ENCODE measurements at regions not wholly inside any gene's neighbourhood (a gene's known extent, or its start where the extent isn't known, plus 50 kb on each side); places are given as distances from the start of the nearest gene placed in this dataset.
"Not testable (repeated sequence)": the region's sequence is repeated elsewhere in the genome, so short reads cannot be mapped to it uniquely, and the experiment has no call there.

DNA sequence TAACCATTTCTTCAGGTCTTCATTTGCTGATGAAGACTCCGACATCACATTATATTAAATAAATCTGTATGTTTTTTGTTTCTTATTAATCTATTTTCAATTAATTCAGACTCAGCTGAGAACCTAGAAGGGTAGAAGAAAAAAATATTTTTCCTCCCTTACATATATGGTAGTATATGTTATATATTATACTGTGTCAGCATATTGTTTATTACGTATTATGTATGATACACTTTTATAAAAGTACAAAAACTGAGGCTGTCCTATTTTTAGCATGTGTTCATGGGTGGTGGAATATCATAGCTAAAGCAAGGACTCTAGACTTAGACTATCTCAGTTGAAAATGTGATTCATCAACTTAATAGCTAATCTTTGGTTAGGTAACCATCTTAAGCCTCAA, 149.3 kb downstream of the CENPC start:
- no peak overlapping the region for H3K27ac ChIP-seq
- no peak overlapping the region for H3K4me3 ChIP-seq
- no peaks in the 10 kb centered on the region for H3K27me3 ChIP-seq
- in situ Hi-C loops (cut with MboI; ENCODE audit: low pct_ligation_motif_present in 1 of 4, low pct_unique_long_range_greater_than_20kb in 1 of 4, low sequenced_read_pairs in 3 of 4) (no loop called here), intact Hi-C loops (cut with DNase I; ENCODE audit: low total_unique reads) (no loop called here)
- TF ChIP-seq POLR2AphosphoS5 (IDR thresholded peaks at IDR 0.05) (no peak), EP300 (IDR thresholded peaks at IDR 0.05; ENCODE audit: low read depth) (no peak), POLR2A (IDR thresholded peaks at IDR 0.05) (no peak)
- TF ChIP-seq, protein P1, sequence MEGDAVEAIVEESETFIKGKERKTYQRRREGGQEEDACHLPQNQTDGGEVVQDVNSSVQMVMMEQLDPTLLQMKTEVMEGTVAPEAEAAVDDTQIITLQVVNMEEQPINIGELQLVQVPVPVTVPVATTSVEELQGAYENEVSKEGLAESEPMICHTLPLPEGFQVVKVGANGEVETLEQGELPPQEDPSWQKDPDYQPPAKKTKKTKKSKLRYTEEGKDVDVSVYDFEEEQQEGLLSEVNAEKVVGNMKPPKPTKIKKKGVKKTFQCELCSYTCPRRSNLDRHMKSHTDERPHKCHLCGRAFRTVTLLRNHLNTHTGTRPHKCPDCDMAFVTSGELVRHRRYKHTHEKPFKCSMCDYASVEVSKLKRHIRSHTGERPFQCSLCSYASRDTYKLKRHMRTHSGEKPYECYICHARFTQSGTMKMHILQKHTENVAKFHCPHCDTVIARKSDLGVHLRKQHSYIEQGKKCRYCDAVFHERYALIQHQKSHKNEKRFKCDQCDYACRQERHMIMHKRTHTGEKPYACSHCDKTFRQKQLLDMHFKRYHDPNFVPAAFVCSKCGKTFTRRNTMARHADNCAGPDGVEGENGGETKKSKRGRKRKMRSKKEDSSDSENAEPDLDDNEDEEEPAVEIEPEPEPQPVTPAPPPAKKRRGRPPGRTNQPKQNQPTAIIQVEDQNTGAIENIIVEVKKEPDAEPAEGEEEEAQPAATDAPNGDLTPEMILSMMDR (IDR thresholded peaks at IDR 0.05) = no peak
- DNase-seq = no peak
- WGBS, 2 donors (ENCODE audit: low coverage in 1 of 2) = 94 to 100% methylated on average over 2 of the region's 2 CpGs
- H3K9me3 ChIP-seq = no peaks in the 10 kb centered on the region
- H3K36me3 ChIP-seq = no peaks in the 10 kb centered on the region
- H3K4me1 ChIP-seq = peaks cover 0 to 4% (median 0%) of the 10 kb centered on the region in 4 donors

DNA sequence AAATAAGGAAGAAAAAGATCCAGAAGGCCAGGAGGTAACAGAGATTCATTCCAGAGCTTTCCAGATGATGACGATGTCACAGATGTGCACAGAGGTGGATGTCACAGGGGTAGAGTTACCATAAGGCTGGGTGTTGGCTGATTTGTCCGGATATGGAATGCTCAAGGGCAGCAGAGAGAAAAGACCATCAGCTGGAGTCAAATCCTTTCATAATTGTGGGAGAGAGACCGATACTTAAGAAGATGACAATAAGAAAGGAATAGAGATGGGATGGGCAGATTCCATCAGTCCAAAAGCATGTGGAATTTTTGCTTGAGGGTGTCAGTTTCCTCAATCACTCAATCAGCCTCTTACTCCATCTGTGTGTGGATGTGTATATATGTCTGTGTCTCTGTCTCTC, 150.4 kb downstream of the CENPC start:
- Histone ChIP-seq H3K4me1 (peaks cover 0 to 4% (median 0%) of the 10 kb centered on the region in 4 donors), H3K4me3 (no peak overlapping the region), H3K9me3 (no peaks in the 10 kb centered on the region), H3K27me3 (no peaks in the 10 kb centered on the region), H3K36me3 (no peaks in the 10 kb centered on the region), H3K27ac (no peak overlapping the region)
- DNase-seq = no peak
- in situ Hi-C loops (cut with MboI; ENCODE audit: low pct_ligation_motif_present in 1 of 4, low pct_unique_long_range_greater_than_20kb in 1 of 4, low sequenced_read_pairs in 3 of 4) = no loop called here
- intact Hi-C loops (cut with DNase I; ENCODE audit: low total_unique reads) = no loop called here
- 81 to 100% methylated on average over 2 to 3 of the region's 3 CpGs for WGBS, 2 donors (ENCODE audit: low coverage in 1 of 2)
- TF ChIP-seq POLR2AphosphoS5 (IDR thresholded peaks at IDR 0.05) (no peak), EP300 (IDR thresholded peaks at IDR 0.05; ENCODE audit: low read depth) (no peak), POLR2A (IDR thresholded peaks at IDR 0.05) (no peak)
- TF ChIP-seq, protein P1 (IDR thresholded peaks at IDR 0.05) = no peak

DNA sequence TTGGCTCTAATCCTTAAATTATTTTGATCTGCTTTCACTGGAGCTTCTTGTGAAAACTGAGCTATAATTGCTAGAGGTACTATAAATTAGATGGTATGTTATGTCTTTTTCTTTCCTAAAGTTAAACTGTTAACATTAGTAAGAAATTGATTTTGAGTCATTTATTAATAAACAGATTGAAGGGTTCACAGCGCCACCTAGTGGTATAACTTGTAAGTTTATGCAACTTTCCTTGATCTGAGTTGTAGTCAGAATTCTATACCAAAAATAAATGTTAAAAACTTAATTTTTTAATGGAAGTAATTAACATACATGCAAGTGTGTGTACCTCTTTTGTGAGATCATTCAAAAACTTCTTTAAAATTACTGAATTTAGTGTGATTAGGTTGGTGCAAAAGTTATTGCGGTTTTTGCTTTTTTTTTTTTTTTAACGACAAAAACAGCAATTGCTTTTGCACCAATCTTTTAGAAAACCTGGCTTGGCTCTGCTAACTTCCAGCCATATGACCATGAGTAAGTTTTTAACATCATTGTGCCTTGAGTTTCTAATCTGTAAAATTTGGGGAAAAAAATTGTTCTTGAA, 151.5 kb downstream of the CENPC start:
- in situ Hi-C loops (cut with MboI; ENCODE audit: low pct_ligation_motif_present in 1 of 4, low pct_unique_long_range_greater_than_20kb in 1 of 4, low sequenced_read_pairs in 3 of 4) (no loop called here), intact Hi-C loops (cut with DNase I; ENCODE audit: low total_unique reads) (no loop called here)
- no peaks in the 10 kb centered on the region for H3K9me3 ChIP-seq
- DNase-seq = no peak
- WGBS, 2 donors (ENCODE audit: low coverage in 1 of 2) = 56 to 58% methylated on average over 3 of the region's 3 CpGs
- H3K4me1 ChIP-seq = peaks cover 0 to 4% (median 0%) of the 10 kb centered on the region in 4 donors
- H3K27me3 ChIP-seq = no peaks in the 10 kb centered on the region
- H3K27ac ChIP-seq = no peak overlapping the region
- no peaks in the 10 kb centered on the region for H3K36me3 ChIP-seq
- H3K4me3 ChIP-seq = no peak overlapping the region
- TF ChIP-seq EP300 (IDR thresholded peaks at IDR 0.05; ENCODE audit: low read depth) = no peak
- no peak for TF ChIP-seq POLR2AphosphoS5 (IDR thresholded peaks at IDR 0.05)
- TF ChIP-seq POLR2A (IDR thresholded peaks at IDR 0.05) = no peak
- TF ChIP-seq, protein P1 (IDR thresholded peaks at IDR 0.05) = peak; percentile 52 to 82 (median 74)

DNA sequence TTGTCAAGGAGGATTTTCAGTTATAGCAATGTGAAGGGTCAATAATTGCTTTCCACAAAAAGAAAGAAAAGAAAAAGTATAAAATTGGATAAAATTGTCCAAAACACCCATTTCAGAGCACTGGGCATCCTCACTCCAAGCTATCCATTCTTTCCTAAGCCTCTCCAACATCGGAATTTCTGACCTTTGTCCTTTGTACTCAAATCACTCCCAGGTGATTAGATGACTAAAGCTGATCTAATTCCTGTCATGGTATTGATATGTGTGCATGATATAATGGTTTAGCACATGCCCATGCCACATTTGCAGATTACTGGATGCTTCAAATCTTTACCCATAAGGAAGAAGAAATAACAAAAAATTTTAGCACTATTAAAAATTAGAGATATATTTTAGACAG, 152.3 kb downstream of the CENPC start:
- Histone ChIP-seq H3K27me3 (no peaks in the 10 kb centered on the region), H3K4me3 (no peak overlapping the region), H3K27ac (no peak overlapping the region), H3K4me1 (peaks cover 0 to 4% (median 0%) of the 10 kb centered on the region in 4 donors), H3K9me3 (no peaks in the 10 kb centered on the region), H3K36me3 (no peaks in the 10 kb centered on the region)
- in situ Hi-C loops (cut with MboI; ENCODE audit: low pct_ligation_motif_present in 1 of 4, low pct_unique_long_range_greater_than_20kb in 1 of 4, low sequenced_read_pairs in 3 of 4) (no loop called here), intact Hi-C loops (cut with DNase I; ENCODE audit: low total_unique reads) (no loop called here)
- TF ChIP-seq, protein P1 (IDR thresholded peaks at IDR 0.05) = no peak
- TF ChIP-seq POLR2A (IDR thresholded peaks at IDR 0.05) (no peak), EP300 (IDR thresholded peaks at IDR 0.05; ENCODE audit: low read depth) (no peak), POLR2AphosphoS5 (IDR thresholded peaks at IDR 0.05) (no peak)
- no peak for DNase-seq
- WGBS, 2 donors (ENCODE audit: low coverage in 1 of 2) = 44 to 60% methylated on average over 1 of the region's 1 CpG

DNA sequence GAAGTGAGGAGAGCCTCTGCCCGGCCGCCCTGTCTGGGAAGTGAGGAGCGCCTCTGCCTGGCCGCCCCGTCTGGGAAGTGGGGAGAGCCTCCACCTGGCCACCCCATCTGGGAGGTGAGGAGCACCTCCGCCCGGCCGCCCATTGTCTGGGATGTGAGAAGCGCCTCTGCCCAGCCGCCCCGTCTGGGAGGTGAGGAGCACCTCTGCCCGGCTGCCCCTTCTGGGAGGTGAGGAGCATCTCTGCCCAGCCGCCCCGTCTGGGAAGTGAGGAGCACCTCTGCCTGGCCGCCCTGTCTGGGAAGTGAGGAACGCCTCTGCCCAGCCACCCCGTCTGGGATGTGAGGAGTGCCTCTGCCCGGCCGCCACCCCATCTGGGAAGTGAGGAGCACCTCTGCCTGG, 163.9 kb downstream of the CENPC start:
- WGBS, 2 donors (ENCODE audit: low coverage in 1 of 2) = 91% methylated on average over 19 of the region's 19 CpGs; no CpG with 5 or more reads in 1 of the 2 donors
- H3K36me3 ChIP-seq; H3K27me3 ChIP-seq; H3K27ac ChIP-seq; H3K4me3 ChIP-seq; in situ Hi-C loops (cut with MboI; ENCODE audit: low pct_ligation_motif_present in 1 of 4, low pct_unique_long_range_greater_than_20kb in 1 of 4, low sequenced_read_pairs in 3 of 4); DNase-seq; H3K4me1 ChIP-seq; H3K9me3 ChIP-seq; intact Hi-C loops (cut with DNase I; ENCODE audit: low total_unique reads): not testable (repeated sequence)

DNA sequence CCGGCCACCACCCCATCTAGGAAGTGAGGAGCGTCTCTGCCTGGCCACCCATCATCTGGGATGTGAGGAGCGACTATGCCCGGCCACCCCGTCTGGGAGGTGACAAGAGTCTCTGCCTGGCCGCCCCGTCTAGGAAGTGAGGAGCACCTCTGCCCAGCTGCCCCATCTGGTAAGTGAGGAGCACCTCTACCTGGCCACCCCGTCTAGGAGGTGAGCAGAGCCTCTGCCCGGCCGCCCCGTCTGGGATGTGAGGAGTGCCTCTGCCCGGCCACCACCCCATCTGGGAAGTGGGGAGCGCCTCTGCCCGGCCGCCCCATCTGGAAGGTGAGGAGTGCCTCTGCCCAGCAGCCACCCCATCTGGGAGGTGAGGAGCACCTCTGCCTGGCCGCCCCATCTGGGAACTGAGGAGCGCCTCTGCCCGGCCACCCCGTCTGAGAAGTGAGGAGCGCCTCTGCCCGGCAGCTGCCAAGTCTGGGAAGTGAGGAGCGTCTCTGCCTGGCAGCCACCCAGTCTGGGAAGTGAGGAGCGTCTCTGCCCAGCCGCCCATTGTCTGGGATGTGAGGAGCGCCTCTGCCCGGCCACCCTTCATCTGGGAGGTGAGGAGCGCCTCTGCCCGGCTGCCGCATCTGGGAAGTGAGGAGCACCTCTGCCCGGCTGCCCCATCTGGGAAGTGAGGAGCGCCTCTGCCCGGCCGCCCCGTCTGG, 164.4 kb downstream of the CENPC start:
- H3K4me1 ChIP-seq; H3K27ac ChIP-seq; DNase-seq; H3K36me3 ChIP-seq; intact Hi-C loops (cut with DNase I; ENCODE audit: low total_unique reads); in situ Hi-C loops (cut with MboI; ENCODE audit: low pct_ligation_motif_present in 1 of 4, low pct_unique_long_range_greater_than_20kb in 1 of 4, low sequenced_read_pairs in 3 of 4); H3K27me3 ChIP-seq; H3K9me3 ChIP-seq; H3K4me3 ChIP-seq: not testable (repeated sequence)
- 89% methylated on average over 25 of the region's 34 CpGs; no CpG with 5 or more reads in 1 of the 2 donors for WGBS, 2 donors (ENCODE audit: low coverage in 1 of 2)
